Testis (tissue), 2 donors: ENCODE measurements at regions not wholly inside any gene's neighbourhood (a gene's known extent, or its start where the extent isn't known, plus 50 kb on each side); places are given as distances from the start of the nearest gene placed in this dataset.

Experiments used
- DNase-seq: peaks from one replicate; pipeline ENCODE4 v3.0.0-alpha.2; 2019
- H3K27ac ChIP-seq, 2 donors: fragments of 200-600 bp; sonication (generic); one replicate each; pipeline ENCODE4 v1.5.1; 2019
- H3K27me3 ChIP-seq: fragments of 200-600 bp; sonication (generic); one replicate; pipeline ENCODE4 v1.5.1; 2019
- H3K36me3 ChIP-seq: fragments of 200-600 bp; sonication (generic); one replicate; pipeline ENCODE4 v1.5.1; 2017; ENCODE audit warnings: low read depth; ENCODE audit errors: missing control alignments
- H3K4me1 ChIP-seq: fragments of 200-600 bp; sonication (generic); one replicate; pipeline ENCODE4 v1.5.1; 2019
- H3K4me3 ChIP-seq, 2 donors: fragments of 200-600 bp; sonication (generic); one replicate each; pipeline ENCODE4 v1.5.1; 2017 to 2019
- H3K9me3 ChIP-seq: fragments of 200-600 bp; sonication (generic); one replicate; pipeline ENCODE4 v1.5.1; 2017
- CTCF ChIP-seq, 3 experiments: fragments of 450-650 bp in 2 of 3; fragments of 200-600 bp in 1 of 3; sonication (generic) in 1 of 3; IDR thresholded peaks; one replicate each; pipeline ENCODE4 v1.5.1; 2016 to 2019; ENCODE audit warnings: antibody characterized with exemption in 3 of 3, mild to moderate bottlenecking in 2 of 3, moderate library complexity in 1 of 3
- POLR2A ChIP-seq: fragments of 450-650 bp; IDR thresholded peaks from one replicate; pipeline ENCODE4 v1.6.1; 2017; ENCODE audit warnings: antibody characterized with exemption, mild to moderate bottlenecking, moderate library complexity
- WGBS, 2 donors: methylation state at CpG; one replicate each; pipeline ENCODE4 v1.1.5; 2018; 5-methylcytosine and 5-hydroxymethylcytosine counted together
- intact Hi-C: fragments of 100-400 bp; cut with DNase I; formaldehyde crosslinking; loops from one replicate; pipeline ENCODE4 v1.15.1; 2023; ENCODE audit warnings: low total_unique reads

DNA sequence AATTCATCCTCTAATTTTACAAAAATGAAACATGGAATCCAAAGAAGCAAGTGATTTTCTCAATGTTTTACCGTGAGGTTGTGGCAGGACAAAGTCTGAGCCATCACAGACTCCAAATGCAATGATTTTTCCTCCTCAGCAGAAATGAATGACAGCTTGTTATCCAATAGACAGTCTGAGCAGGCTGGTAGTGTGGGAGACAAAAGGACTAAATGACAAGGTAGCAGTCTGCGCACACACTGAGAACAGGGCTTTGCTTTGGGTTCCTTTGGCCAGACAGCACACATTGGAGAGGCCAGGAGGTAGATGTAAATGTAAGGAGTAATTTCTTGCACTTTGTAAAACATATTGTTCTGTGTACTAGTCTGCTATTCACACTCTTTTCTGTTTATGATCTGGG is 50.3 kb upstream of the RGPD4 start:
- H3K9me3 ChIP-seq = no peaks in the 10 kb centered on the region
- no peak overlapping the region for H3K4me3 ChIP-seq
- 95 to 97% methylated on average over 2 of the region's 2 CpGs for WGBS, 2 donors
- H3K27ac ChIP-seq = no peak overlapping the region
- H3K4me1 ChIP-seq = no peaks in the 10 kb centered on the region
- H3K36me3 ChIP-seq = no peaks in the 10 kb centered on the region
- DNase-seq = no peak
- TF ChIP-seq CTCF (IDR thresholded peaks at IDR 0.05) = no peak
- no peak for TF ChIP-seq POLR2A
- intact Hi-C loops = no loop called here
- no peaks in the 10 kb centered on the region for H3K27me3 ChIP-seq
